ENCODE measurements at regions not wholly inside any gene's neighbourhood (a gene's known extent, or its start where the extent isn't known, plus 50 kb on each side); places are given as distances from the start of the nearest gene placed in this dataset.

DNA sequence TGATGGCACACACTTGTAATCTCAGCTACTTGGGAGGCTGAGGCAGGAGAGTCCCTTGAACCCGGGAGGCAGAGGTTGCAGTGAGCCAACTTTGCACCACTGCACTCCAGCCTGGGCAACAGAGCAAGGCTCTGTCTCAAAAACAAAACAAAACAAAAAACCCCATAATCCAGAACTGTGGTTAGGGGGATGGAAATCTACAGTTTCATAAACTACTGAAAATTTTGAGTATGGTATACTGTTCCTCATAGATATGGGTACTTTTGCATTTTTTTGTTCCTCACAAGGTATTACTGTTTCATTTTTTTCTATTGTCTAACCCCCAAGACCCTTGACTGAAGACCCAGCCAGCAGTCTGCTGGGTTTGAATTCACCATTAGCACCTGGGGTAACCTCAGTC is 52.2 kb upstream of the MAP3K1 start:
- TF ChIP-seq EZH2 (IDR thresholded peaks at IDR 0.05; ENCODE audit: insufficient read depth, poor library complexity, severe bottlenecking) (no peak), EZH2phosphoT487 (IDR thresholded peaks at IDR 0.05; ENCODE audit: insufficient read depth, low read depth) (no peak)

Measured in GM23248 (cell line).